ENCODE measurements at regions not wholly inside any gene's neighbourhood (a gene's known extent, or its start where the extent isn't known, plus 50 kb on each side); places are given as distances from the start of the nearest gene placed in this dataset.

- H3K27me3 ChIP-seq: no peaks in the 10 kb centered on the region
- no peaks in the 10 kb centered on the region for H3K36me3 ChIP-seq
- H3K9me3 ChIP-seq: no peaks in the 10 kb centered on the region
- H3K4me3 ChIP-seq (replicated peaks in 1 of 3): no peak overlapping the region
- intact Hi-C loops (cut with DNase I): no loop called here
- TF ChIP-seq POLR2A (IDR thresholded peaks at IDR 0.05) (no peak), CTCF (IDR thresholded peaks at IDR 0.05) (no peak)
- 67 to 77% methylated on average over 4 of the region's 4 CpGs for WGBS, 2 donors
- DNase-seq: no peak
- no peak overlapping the region for H3K27ac ChIP-seq
- no peaks in the 10 kb centered on the region for H3K4me1 ChIP-seq
Observed at GRCh38 chr13:105928901-105929300, 606.6 kb downstream of the EFNB2 start.

- WGBS, 2 donors: 82 to 86% methylated on average over 1 of the region's 1 CpG
- TF ChIP-seq CTCF (IDR thresholded peaks at IDR 0.05): no peak
- TF ChIP-seq POLR2A (IDR thresholded peaks at IDR 0.05): no peak
- intact Hi-C loops (cut with DNase I): no loop called here
Observed at GRCh38 chr13:105928048-105928447, 607.4 kb downstream of the EFNB2 start.

GRCh38 chr13:105925496-105925895 is 610.0 kb downstream of the EFNB2 start:
- no peak for DNase-seq
- TF ChIP-seq POLR2A (IDR thresholded peaks at IDR 0.05) (no peak), CTCF (IDR thresholded peaks at IDR 0.05) (no peak)
- WGBS, 2 donors: 80 to 90% methylated on average over 2 of the region's 2 CpGs
- H3K27me3 ChIP-seq: no peaks in the 10 kb centered on the region
- H3K36me3 ChIP-seq: no peaks in the 10 kb centered on the region
- H3K9me3 ChIP-seq: no peaks in the 10 kb centered on the region
- intact Hi-C loops (cut with DNase I): no loop called here
- H3K4me1 ChIP-seq: no peaks in the 10 kb centered on the region
- H3K27ac ChIP-seq: no peak overlapping the region
- no peak overlapping the region for H3K4me3 ChIP-seq (replicated peaks in 1 of 3)

More at GRCh38 chr13:105928048-105928447, 607.4 kb downstream of the EFNB2 start:
- H3K4me1 ChIP-seq: no peaks in the 10 kb centered on the region
- no peaks in the 10 kb centered on the region for H3K36me3 ChIP-seq
- no peak overlapping the region for H3K27ac ChIP-seq
- H3K9me3 ChIP-seq: no peaks in the 10 kb centered on the region
- no peaks in the 10 kb centered on the region for H3K27me3 ChIP-seq
- no peak for DNase-seq
- no peak overlapping the region for H3K4me3 ChIP-seq (replicated peaks in 1 of 3)

GRCh38 chr13:105921711-105922110 is 613.8 kb downstream of the EFNB2 start:
- intact Hi-C loops (cut with DNase I): no loop called here
- Histone ChIP-seq H3K36me3 (no peaks in the 10 kb centered on the region), H3K4me1 (no peaks in the 10 kb centered on the region), H3K27ac (no peak overlapping the region), H3K9me3 (no peaks in the 10 kb centered on the region), H3K27me3 (no peaks in the 10 kb centered on the region), H3K4me3 (replicated peaks in 1 of 3) (no peak overlapping the region)
- DNase-seq: no peak
- no peak for TF ChIP-seq CTCF (IDR thresholded peaks at IDR 0.05)
- no peak for TF ChIP-seq POLR2A (IDR thresholded peaks at IDR 0.05)
- 61 to 62% methylated on average over 3 of the region's 3 CpGs for WGBS, 2 donors

GRCh38 chr13:105920370-105920769 is 615.1 kb downstream of the EFNB2 start:
- WGBS, 2 donors: 77 to 89% methylated on average over 4 of the region's 4 CpGs
- H3K9me3 ChIP-seq: no peaks in the 10 kb centered on the region
- DNase-seq: no peak
- H3K36me3 ChIP-seq: no peaks in the 10 kb centered on the region
- TF ChIP-seq CTCF (IDR thresholded peaks at IDR 0.05) (no peak), POLR2A (IDR thresholded peaks at IDR 0.05) (no peak)
- H3K27ac ChIP-seq: no peak overlapping the region
- no peaks in the 10 kb centered on the region for H3K27me3 ChIP-seq
- intact Hi-C loops (cut with DNase I): no loop called here
- H3K4me1 ChIP-seq: no peaks in the 10 kb centered on the region
- no peak overlapping the region for H3K4me3 ChIP-seq (replicated peaks in 1 of 3)

Data from thyroid gland (tissue), 4 donors.